ENCODE measurements at regions not wholly inside any gene's neighbourhood (a gene's known extent, or its start where the extent isn't known, plus 50 kb on each side); places are given as distances from the start of the nearest gene placed in this dataset.

GRCh38 chr6:150299873-150300485, 68.8 kb upstream of the IYD start:
- TF ChIP-seq TAF1 (IDR thresholded peaks at IDR 0.05; ENCODE audit: borderline replicate concordance, insufficient read depth, low read length), result no peak
- TF ChIP-seq SIN3A (IDR thresholded peaks at IDR 0.05; ENCODE audit: borderline replicate concordance, insufficient read depth, low read length), result no peak
- TF ChIP-seq REST (IDR thresholded peaks at IDR 0.05; ENCODE audit: insufficient read depth in 1 of 2, low read depth in 2 of 2, low read length in 2 of 2), result no peak

GRCh38 chr6:150301846-150302519, 66.8 kb upstream of the IYD start:
- no peak for TF ChIP-seq REST (IDR thresholded peaks at IDR 0.05; ENCODE audit: insufficient read depth in 1 of 2, low read depth in 2 of 2, low read length in 2 of 2)

- TF ChIP-seq FOXP2 (optimal IDR thresholded peaks at IDR 0.05; ENCODE audit: borderline replicate concordance, extremely low read depth, extremely low read length, insufficient read depth) (peak; percentile 21), TAF1 (IDR thresholded peaks at IDR 0.05; ENCODE audit: borderline replicate concordance, insufficient read depth, low read length) (no peak), SIN3A (IDR thresholded peaks at IDR 0.05; ENCODE audit: borderline replicate concordance, insufficient read depth, low read length) (peak; percentile 65; the same call in 1 of the 2 replicates)
Measured at GRCh38 chr6:150302520-150303176, 66.2 kb upstream of the IYD start.

GRCh38 chr6:150303256-150303655, 65.6 kb upstream of the IYD start:
- TF ChIP-seq REST (IDR thresholded peaks at IDR 0.05; ENCODE audit: insufficient read depth in 1 of 2, low read depth in 2 of 2, low read length in 2 of 2), result no peak
- TF ChIP-seq TAF1 (IDR thresholded peaks at IDR 0.05; ENCODE audit: borderline replicate concordance, insufficient read depth, low read length), result no peak
- TF ChIP-seq FOXP2 (optimal IDR thresholded peaks at IDR 0.05; ENCODE audit: borderline replicate concordance, extremely low read depth, extremely low read length, insufficient read depth), result no peak
- TF ChIP-seq SIN3A (IDR thresholded peaks at IDR 0.05; ENCODE audit: borderline replicate concordance, insufficient read depth, low read length), result no peak
- no peak for TF ChIP-seq POLR2AphosphoS5 (IDR thresholded peaks at IDR 0.05; ENCODE audit: low read depth, low read length)

- TF ChIP-seq POLR2AphosphoS5 (IDR thresholded peaks at IDR 0.05; ENCODE audit: low read depth, low read length), result no peak
Measured at GRCh38 chr6:150304429-150304828, 64.4 kb upstream of the IYD start.

- TF ChIP-seq SIN3A (IDR thresholded peaks at IDR 0.05; ENCODE audit: borderline replicate concordance, insufficient read depth, low read length) (no peak), FOXP2 (optimal IDR thresholded peaks at IDR 0.05; ENCODE audit: borderline replicate concordance, extremely low read depth, extremely low read length, insufficient read depth) (no peak), POLR2AphosphoS5 (IDR thresholded peaks at IDR 0.05; ENCODE audit: low read depth, low read length) (no peak), TAF1 (IDR thresholded peaks at IDR 0.05; ENCODE audit: borderline replicate concordance, insufficient read depth, low read length) (no peak), REST (IDR thresholded peaks at IDR 0.05; ENCODE audit: insufficient read depth in 1 of 2, low read depth in 2 of 2, low read length in 2 of 2) (no peak)
Measured at GRCh38 chr6:150306290-150306689, 62.5 kb upstream of the IYD start.

Data from PFSK-1 (cell line).